GM12878 (cell line): ENCODE measurements at regions not wholly inside any gene's neighbourhood (a gene's known extent, or its start where the extent isn't known, plus 50 kb on each side); places are given as distances from the start of the nearest gene placed in this dataset.

Source experiments
- ATAC-seq: fragments of 200-7000 bp; cut with Tn5 transposase; 3 replicates; pipeline ENCODE4 v1.9.1; 2020; ENCODE audit warnings: mild to moderate bottlenecking, moderate library complexity
- BruUV-seq: library from RNA; stranded (reverse); fragments of 400-500 nt; replicated peaks from 2 replicates; lab custom pipeline; 2021; lab: Mats Ljungman, UMichigan
- CTCF ChIA-PET: fragments of 300-600 bp; sonication (Branson Sonifier 250); formaldehyde crosslinking; extraction: SDS; loops from one replicate; lab custom pipeline; 2021; ENCODE audit warnings: inconsistent platforms; lab: Yijun Ruan, JAX
- POLR2A ChIA-PET: fragments of 350-600 bp; formaldehyde crosslinking; extraction: SDS; loops from one replicate; lab custom pipeline; 2021; ENCODE audit warnings: inconsistent platforms; lab: Charles Lee
- RAD21 ChIA-PET: fragments of 300-600 bp; sonication (Branson Sonifier 250); formaldehyde crosslinking; loops from one replicate; lab custom pipeline; 2023; ENCODE audit warnings: antibody characterized with exemption; ENCODE audit not compliant: unreplicated experiment; lab: Charles Lee
- SMC1A ChIA-PET: fragments of 300-600 bp; sonication (Branson Sonifier 250); formaldehyde crosslinking; loops from one replicate; lab custom pipeline; 2023; ENCODE audit not compliant: unreplicated experiment, uncharacterized antibody; lab: Charles Lee
- DNase-seq: peaks from one replicate; pipeline ENCODE4 v3.0.0-alpha.2; 2011; ENCODE audit warnings: low read depth, low spot score
- FAIRE-seq: peaks from 3 replicates; lab custom pipeline; 2011; peaks lifted over from hg19 to GRCh38; lab: Jason Lieb, UNC
- H2AFZ ChIP-seq: 2 replicates; pipeline ENCODE4 v1.6.0; 2011; ENCODE audit warnings: low read depth, low read length, control low read depth; ENCODE audit not compliant: control insufficient read depth
- H3K27ac ChIP-seq: 2 replicates; pipeline ENCODE4 v1.5.1; 2011; ENCODE audit warnings: control low read depth; ENCODE audit not compliant: control insufficient read depth, insufficient read depth
- H3K27me3 ChIP-seq, 2 experiments: replicated peaks in 1 of 2; 2 replicates each; pipeline versions ENCODE4 v1.6.0 to v1.6.1; 2011; ENCODE audit warnings: low read length in 1 of 2; ENCODE audit not compliant: control insufficient read depth in 2 of 2, insufficient read depth in 2 of 2
- H3K36me3 ChIP-seq, 2 experiments: 2 replicates each; pipeline ENCODE4 v1.5.1; 2011; ENCODE audit warnings: low read length in 1 of 2; ENCODE audit not compliant: control insufficient read depth in 2 of 2, insufficient read depth in 2 of 2
- H3K4me1 ChIP-seq: 2 replicates; pipeline ENCODE4 v1.6.1; 2011; ENCODE audit warnings: mild to moderate bottlenecking, low read length, moderate library complexity, mixed read lengths; ENCODE audit not compliant: control insufficient read depth, insufficient read depth
- H3K4me2 ChIP-seq: 2 replicates; pipeline ENCODE4 v1.6.0; 2011; ENCODE audit warnings: control low read depth; ENCODE audit not compliant: control insufficient read depth, insufficient read depth
- H3K4me3 ChIP-seq: fragments of 200-600 bp; sonication (generic); 2 replicates; pipeline ENCODE4 v1.5.1; 2016
- H3K79me2 ChIP-seq: 2 replicates; pipeline ENCODE4 v1.6.0; 2011; ENCODE audit warnings: low read length; ENCODE audit not compliant: control insufficient read depth, insufficient read depth
- H3K9ac ChIP-seq: 2 replicates; pipeline ENCODE4 v1.8.0; 2011; ENCODE audit warnings: low read length, control low read depth, mixed read lengths; ENCODE audit not compliant: control insufficient read depth, insufficient read depth
- H3K9me3 ChIP-seq: replicated peaks from 3 replicates; pipeline ENCODE4 v1.5.1; 2011; ENCODE audit warnings: mild to moderate bottlenecking, low read length; ENCODE audit not compliant: control insufficient read depth, insufficient read depth
- H4K20me1 ChIP-seq: 2 replicates; pipeline ENCODE4 v1.6.0; 2011; ENCODE audit not compliant: control insufficient read depth, insufficient read depth
- ASH2L ChIP-seq: fragments of 300-600, 200-600 bp; sonication (generic); IDR thresholded peaks from 2 replicates; pipeline ENCODE4 v1.6.1; 2017; ENCODE audit warnings: low read depth, mild to moderate bottlenecking, borderline replicate concordance
- CBFB ChIP-seq: IDR thresholded peaks from 2 replicates; pipeline ENCODE4 v1.6.1; 2016; ENCODE audit warnings: antibody characterized with exemption, low read depth
- CEBPB ChIP-seq, 2 experiments: fragments of 150-350 bp in 1 of 2; IDR thresholded peaks; 2 replicates each; pipeline ENCODE4 v1.6.1; 2012 to 2014; ENCODE audit warnings: low read depth in 2 of 2, low read length in 2 of 2, borderline replicate concordance in 1 of 2, inconsistent platforms in 1 of 2
- CHD2 ChIP-seq: IDR thresholded peaks from 2 replicates; pipeline ENCODE4 v1.6.1; 2011; ENCODE audit warnings: low read depth, low read length, improper control_type of control experiment, borderline replicate concordance
- E2F8 ChIP-seq: fragments of 450-650 bp; IDR thresholded peaks from 2 replicates; pipeline ENCODE4 v1.6.1; 2018; ENCODE audit warnings: mild to moderate bottlenecking, low read depth, moderate library complexity; ENCODE audit not compliant: partially characterized antibody
- ESRRA ChIP-seq: IDR thresholded peaks from 2 replicates; pipeline ENCODE4 v1.6.1; 2012; ENCODE audit warnings: mild to moderate bottlenecking, low read length, improper control_type of control experiment
- IKZF2 ChIP-seq, 2 experiments: fragments of 450-650 bp; IDR thresholded peaks; 2 replicates each; pipeline ENCODE4 v1.6.1; 2017; ENCODE audit warnings: mild to moderate bottlenecking in 2 of 2, moderate library complexity in 2 of 2
- MYC ChIP-seq: IDR thresholded peaks from 2 replicates; pipeline ENCODE4 v1.6.1; 2011; ENCODE audit warnings: mild to moderate bottlenecking, low read length, moderate library complexity, inconsistent platforms; ENCODE audit not compliant: insufficient read depth, insufficient replicate concordance, insufficient read length, severe bottlenecking
- NFXL1 ChIP-seq: fragments of 450-650 bp; IDR thresholded peaks from 2 replicates; pipeline ENCODE4 v1.6.1; 2017; ENCODE audit warnings: antibody characterized with exemption, mild to moderate bottlenecking, borderline replicate concordance
- POLR2AphosphoS2 ChIP-seq: IDR thresholded peaks from 2 replicates; pipeline ENCODE4 v1.6.1; 2011; ENCODE audit warnings: low read depth, mild to moderate bottlenecking, low read length, improper control_type of control experiment, moderate library complexity
- SRF ChIP-seq, 2 experiments: IDR thresholded peaks; 2 replicates each; pipeline ENCODE4 v1.6.1; 2011; ENCODE audit warnings: low read depth in 2 of 2, low read length in 2 of 2, mild to moderate bottlenecking in 1 of 2, moderate library complexity in 1 of 2
- TAF1 ChIP-seq: IDR thresholded peaks from 2 replicates; pipeline ENCODE4 v1.6.1; 2011; ENCODE audit warnings: mild to moderate bottlenecking, low read depth, low read length, borderline replicate concordance
- WRNIP1 ChIP-seq: IDR thresholded peaks from 2 replicates; pipeline ENCODE4 v1.6.1; 2011; ENCODE audit warnings: low read depth, low read length, improper control_type of control experiment, borderline replicate concordance
- ZBTB33 ChIP-seq: fragments of 450-650 bp; IDR thresholded peaks from 2 replicates; pipeline ENCODE4 v1.6.1; 2017; ENCODE audit warnings: mild to moderate bottlenecking
- ZNF384 ChIP-seq: IDR thresholded peaks from 2 replicates; pipeline ENCODE4 v1.6.1; 2012; ENCODE audit warnings: low read depth, mild to moderate bottlenecking, low read length, improper control_type of control experiment, borderline replicate concordance
- WGBS: methylation state at CpG from one replicate; pipeline ENCODE4 v1.1.6; 2016; ENCODE audit warnings: low lambda C conversion rate; ENCODE audit not compliant: insufficient replicate concordance, insufficient coverage; ENCODE audit errors: missing lambda C conversion rate; 5-methylcytosine and 5-hydroxymethylcytosine counted together
- in situ Hi-C: fragments of 300-500 bp; cut with MboI; formaldehyde crosslinking; loops from 9 replicates; pipeline ENCODE4 v1.14.3; 2018; ENCODE audit warnings: mixed read lengths
- intact Hi-C: fragments of 100-400 bp; cut with micrococcal nuclease; formaldehyde crosslinking; loops from one replicate; pipeline ENCODE4 v1.14.2; 2022; ENCODE audit not compliant: unreplicated experiment
- TF ChIP-seq, protein P1 (sequence below): fragments of 450-650 bp; formaldehyde crosslinking; IDR thresholded peaks from 2 replicates; pipeline ENCODE4 v1.4.0; 2022; ENCODE audit warnings: mild to moderate bottlenecking, moderate library complexity

DNA sequence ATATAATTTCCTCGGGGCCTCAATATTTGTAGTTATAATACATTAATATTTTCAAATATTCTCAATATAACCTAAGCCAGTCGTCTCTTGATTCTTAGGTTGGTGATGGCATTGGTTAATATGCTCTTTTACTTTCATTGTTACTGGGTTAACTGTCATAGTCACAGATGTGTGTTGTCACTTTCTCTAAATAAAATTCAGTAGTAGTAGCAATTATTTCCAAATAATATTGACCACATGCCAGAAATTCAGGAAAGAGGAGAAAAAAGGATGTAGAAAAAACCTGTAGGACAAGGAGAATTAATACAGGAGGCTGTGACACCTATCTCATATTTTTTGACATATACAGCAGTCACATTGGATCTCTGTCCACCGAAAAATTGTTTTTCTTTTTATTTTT, 322.7 kb upstream of the SLITRK6 start (continued):
- TF ChIP-seq E2F8: no peak
- TF ChIP-seq MYC: no peak
- TF ChIP-seq IKZF2 (IDR thresholded peaks at IDR 0.05): no peak
- TF ChIP-seq POLR2AphosphoS2: no peak
- TF ChIP-seq, all 136 proteins: peak for 0

- DNase-seq (no peak), ATAC-seq (peak; percentile 44; the same call in 2 of the 3 replicates), FAIRE-seq (no peak)
- intact Hi-C loops (no loop called here), in situ Hi-C loops (no loop called here)
- no peaks in the 10 kb centered on the region for H3K9me3 ChIP-seq
- H3K4me3 ChIP-seq: no peak overlapping the region
- H3K27ac ChIP-seq: no peak overlapping the region
- no peaks in the 10 kb centered on the region for H4K20me1 ChIP-seq
- no peaks in the 10 kb centered on the region for H3K27me3 ChIP-seq
- ChIA-PET POLR2A (no interaction called here), RAD21 (no interaction called here), CTCF (no interaction called here), SMC1A (interaction anchor here (0.6 to 0.9 kb wide), 2 partner anchors 27 to 417 kb away, joined by 3 read pairs; no protein-coding TSS in a partner anchor)
- WGBS: 0% methylated on average over 1 of the region's 1 CpG
- H2AFZ ChIP-seq: no peak overlapping the region
- H3K9ac ChIP-seq: no peak overlapping the region
- H3K36me3 ChIP-seq: no peaks in the 10 kb centered on the region
- H3K4me2 ChIP-seq: no peak overlapping the region
- H3K79me2 ChIP-seq: no peaks in the 10 kb centered on the region
- no peaks in the 10 kb centered on the region for H3K4me1 ChIP-seq
- BruUV-seq: no TSS peak
- TF ChIP-seq TAF1: no peak
- no peak for TF ChIP-seq ASH2L
- TF ChIP-seq, protein P1, sequence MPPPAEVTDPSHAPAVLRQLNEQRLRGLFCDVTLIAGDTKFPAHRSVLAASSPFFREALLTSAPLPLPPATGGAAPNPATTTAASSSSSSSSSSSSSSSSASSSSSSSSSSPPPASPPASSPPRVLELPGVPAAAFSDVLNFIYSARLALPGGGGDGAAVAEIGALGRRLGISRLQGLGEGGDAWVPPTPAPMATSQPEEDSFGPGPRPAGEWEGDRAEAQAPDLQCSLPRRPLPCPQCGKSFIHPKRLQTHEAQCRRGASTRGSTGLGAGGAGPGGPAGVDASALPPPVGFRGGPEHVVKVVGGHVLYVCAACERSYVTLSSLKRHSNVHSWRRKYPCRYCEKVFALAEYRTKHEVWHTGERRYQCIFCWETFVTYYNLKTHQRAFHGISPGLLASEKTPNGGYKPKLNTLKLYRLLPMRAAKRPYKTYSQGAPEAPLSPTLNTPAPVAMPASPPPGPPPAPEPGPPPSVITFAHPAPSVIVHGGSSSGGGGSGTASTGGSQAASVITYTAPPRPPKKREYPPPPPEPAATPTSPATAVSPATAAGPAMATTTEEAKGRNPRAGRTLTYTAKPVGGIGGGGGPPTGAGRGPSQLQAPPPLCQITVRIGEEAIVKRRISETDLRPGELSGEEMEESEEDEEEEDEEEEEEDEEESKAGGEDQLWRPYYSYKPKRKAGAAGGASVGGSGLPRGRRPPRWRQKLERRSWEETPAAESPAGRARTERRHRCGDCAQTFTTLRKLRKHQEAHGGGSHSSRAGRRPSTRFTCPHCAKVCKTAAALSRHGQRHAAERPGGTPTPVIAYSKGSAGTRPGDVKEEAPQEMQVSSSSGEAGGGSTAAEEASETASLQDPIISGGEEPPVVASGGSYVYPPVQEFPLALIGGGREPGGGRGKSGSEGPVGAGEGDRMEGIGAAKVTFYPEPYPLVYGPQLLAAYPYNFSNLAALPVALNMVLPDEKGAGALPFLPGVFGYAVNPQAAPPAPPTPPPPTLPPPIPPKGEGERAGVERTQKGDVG (CRISPR knock-in tag): no peak
- TF ChIP-seq SRF (IDR thresholded peaks at IDR 0.05; ENCODE audit: low read depth in 2 of 2, low read length in 2 of 2): no peak
- no peak for TF ChIP-seq CBFB
- no peak for TF ChIP-seq NFXL1
- TF ChIP-seq ZNF384: no peak
- TF ChIP-seq CHD2: no peak
- no peak for TF ChIP-seq ZBTB33
- TF ChIP-seq CEBPB (IDR thresholded peaks at IDR 0.05; ENCODE audit: borderline replicate concordance in 1 of 2, low read depth in 2 of 2, low read length in 2 of 2): no peak
- TF ChIP-seq ESRRA: no peak
- no peak for TF ChIP-seq WRNIP1
These were observed 309.9 kb upstream of the SLITRK6 start for GRCh38 chr13:86109107-86109506.
